Spleen (tissue), 11 donors: ENCODE measurements at regions not wholly inside any gene's neighbourhood (a gene's known extent, or its start where the extent isn't known, plus 50 kb on each side); places are given as distances from the start of the nearest gene placed in this dataset.
A peak's percentile ranks its signal among the peaks of the same experiment; 100 is the strongest.
"Not testable (repeated sequence)": the region's sequence is repeated elsewhere in the genome, so short reads cannot be mapped to it uniquely, and the experiment has no call there.

ENCODE experiments used
- DNase-seq: peaks from one replicate; pipeline ENCODE4 v3.0.0-alpha.2; 2020
- H3K27ac ChIP-seq, 8 donors: fragments of 200-600 bp; sonication (generic) in 7 of 8; 1 replicate in 4 of 8; 2 replicates in 4 of 8; pipeline versions ENCODE4 v1.5.0 to v1.8.0; 2016 to 2021; ENCODE audit warnings: inconsistent platforms in 4 of 8, mild to moderate bottlenecking in 4 of 8, moderate library complexity in 1 of 8
- H3K27me3 ChIP-seq, 7 donors: fragments of 200-600 bp; sonication (generic) in 6 of 7; replicated peaks in 1 of 7; 1 replicate in 4 of 7; 2 replicates in 3 of 7; pipeline versions ENCODE4 v1.5.0 to v1.8.0; 2016 to 2021; ENCODE audit warnings: inconsistent platforms in 3 of 7, mild to moderate bottlenecking in 1 of 7
- H3K36me3 ChIP-seq, 6 donors: fragments of 200-600 bp; sonication (generic) in 5 of 6; 1 replicate in 4 of 6; 2 replicates in 2 of 6; pipeline versions ENCODE4 v1.5.0 to v1.8.0; 2016 to 2021; ENCODE audit warnings: inconsistent platforms in 2 of 6
- H3K4me1 ChIP-seq, 6 donors: fragments of 200-600 bp; sonication (generic) in 5 of 6; 1 replicate in 3 of 6; 2 replicates in 3 of 6; pipeline versions ENCODE4 v1.5.0 to v1.8.0; 2016 to 2021; ENCODE audit warnings: inconsistent platforms in 3 of 6
- H3K4me3 ChIP-seq, 8 donors: fragments of 200-600 bp; sonication (generic) in 7 of 8; 1 replicate in 4 of 8; 2 replicates in 4 of 8; pipeline versions ENCODE4 v1.5.0 to v1.8.0; 2016 to 2021; ENCODE audit warnings: inconsistent platforms in 4 of 8, mild to moderate bottlenecking in 4 of 8, moderate library complexity in 2 of 8
- H3K9me3 ChIP-seq, 8 donors: fragments of 200-600 bp; sonication (generic) in 7 of 8; 1 replicate in 4 of 8; 2 replicates in 4 of 8; pipeline versions ENCODE4 v1.5.0 to v1.8.0; 2016 to 2021; ENCODE audit warnings: inconsistent platforms in 4 of 8
- CTCF ChIP-seq, 11 experiments: fragments of 200-600 bp in 7 of 11; fragments of 450-650 bp in 4 of 11; sonication (generic) in 4 of 11; IDR thresholded peaks in 8 of 11; conservative IDR thresholded peaks in 3 of 11; 1 replicate in 7 of 11; 2 replicates in 4 of 11; pipeline versions ENCODE4 v1.4.0 to v1.8.0; 2016 to 2021; ENCODE audit warnings: antibody characterized with exemption in 11 of 11, inconsistent platforms in 4 of 11, mild to moderate bottlenecking in 1 of 11
- POLR2A ChIP-seq, 3 donors: fragments of 450-650 bp; IDR thresholded peaks; one replicate each; pipeline ENCODE4 v1.5.1; 2017; ENCODE audit warnings: antibody characterized with exemption in 3 of 3, mild to moderate bottlenecking in 1 of 3
- POLR2AphosphoS5 ChIP-seq, 3 donors: sonication (generic); formaldehyde crosslinking; IDR thresholded peaks; one replicate each; pipeline ENCODE4 v1.5.1; 2017; ENCODE audit warnings: antibody characterized with exemption in 3 of 3
- WGBS, 5 donors: extraction: QIAGEN DNeasy Blood & Tissue Kit in 3 of 5; methylation state at CpG; one replicate each; pipeline versions ENCODE4 v1.1.5 to v1.1.7; 2013 to 2018; 5-methylcytosine and 5-hydroxymethylcytosine counted together
- intact Hi-C: fragments of 100-400 bp; cut with DNase I; formaldehyde crosslinking; loops from one replicate; pipeline ENCODE4 v1.15.0; 2023; ENCODE audit warnings: low total_unique reads
- donor health status: healthy with polysubstance abuse.
- donor health status: DM: no; HTN: no; CAD: no; lungs with moderate emphysema.
- donor health status: DM: no; HTN: no; CAD: no.
- donor health status: Bipolar disorder and iron deficiency.
- donor health status: healthy.
- donor health status: DM: no; HTN: no; CAD: no.
- donor health status: DM: yes; HTN: yes; CAD: no.

- Histone ChIP-seq H3K36me3 (no peaks in the 10 kb centered on the region), H3K27me3 (no peaks in the 10 kb centered on the region), H3K9me3 (peaks cover 0 to 19% (median 5%) of the 10 kb centered on the region in 8 donors), H3K4me1 (no peaks in the 10 kb centered on the region), H3K4me3 (no peak overlapping the region), H3K27ac (no peak overlapping the region)
- DNase-seq = no peak
- no peak for TF ChIP-seq CTCF (IDR thresholded peaks at IDR 0.05 in 8 of 11, conservative IDR thresholded peaks at IDR 0.05 in 3 of 11)
- no peak for TF ChIP-seq POLR2AphosphoS5 (IDR thresholded peaks at IDR 0.05)
- TF ChIP-seq POLR2A (IDR thresholded peaks at IDR 0.05) = no peak
- WGBS, 5 donors = 22 to 33% (median 30%) methylated on average over 1 of the region's 1 CpG
- intact Hi-C loops = no loop called here
Observed at GRCh38 chr5:120934031-120934430, 469.9 kb downstream of the PRR16 start.

- TF ChIP-seq POLR2A (IDR thresholded peaks at IDR 0.05) (no peak), CTCF (IDR thresholded peaks at IDR 0.05 in 8 of 11, conservative IDR thresholded peaks at IDR 0.05 in 3 of 11) (no peak), POLR2AphosphoS5 (IDR thresholded peaks at IDR 0.05) (no peak)
- Histone ChIP-seq H3K4me1 (no peaks in the 10 kb centered on the region), H3K36me3 (no peaks in the 10 kb centered on the region), H3K9me3 (peaks cover 0 to 19% (median 5%) of the 10 kb centered on the region in 8 donors), H3K27ac (no peak overlapping the region), H3K27me3 (no peaks in the 10 kb centered on the region), H3K4me3 (no peak overlapping the region)
- intact Hi-C loops = no loop called here
- 85 to 91% (median 88%) methylated on average over 17 to 31 of the region's 31 CpGs for WGBS, 5 donors
- peak; percentile 68 for DNase-seq
Observed at GRCh38 chr5:120936652-120937051, 472.6 kb downstream of the PRR16 start.

GRCh38 chr5:120938604-120939003 is 474.5 kb downstream of the PRR16 start:
- no peak overlapping the region for H3K4me3 ChIP-seq
- no peaks in the 10 kb centered on the region for H3K4me1 ChIP-seq
- no peak overlapping the region for H3K27ac ChIP-seq
- peaks cover 0 to 19% (median 5%) of the 10 kb centered on the region in 8 donors for H3K9me3 ChIP-seq
- intact Hi-C loops = no loop called here
- DNase-seq = no peak
- no peak for TF ChIP-seq POLR2A (IDR thresholded peaks at IDR 0.05)
- no peaks in the 10 kb centered on the region for H3K36me3 ChIP-seq
- H3K27me3 ChIP-seq = no peaks in the 10 kb centered on the region
- WGBS, 5 donors = 42 to 66% (median 55%) methylated on average over 1 of the region's 1 CpG

GRCh38 chr5:120942596-120943350 is 478.7 kb downstream of the PRR16 start:
- Histone ChIP-seq H3K4me1 (no peaks in the 10 kb centered on the region), H3K36me3 (no peaks in the 10 kb centered on the region), H3K27me3 (no peaks in the 10 kb centered on the region), H3K9me3 (peaks cover 0 to 4% (median 0%) of the 10 kb centered on the region in 8 donors), H3K27ac (no peak overlapping the region), H3K4me3 (no peak overlapping the region)
- DNase-seq = no peak
- no peak for TF ChIP-seq CTCF (IDR thresholded peaks at IDR 0.05 in 8 of 11, conservative IDR thresholded peaks at IDR 0.05 in 3 of 11)
- TF ChIP-seq POLR2AphosphoS5 (IDR thresholded peaks at IDR 0.05) = no peak
- TF ChIP-seq POLR2A (IDR thresholded peaks at IDR 0.05) = no peak
- intact Hi-C loops = no loop called here
- 73 to 85% (median 81%) methylated on average over 8 of the region's 8 CpGs for WGBS, 5 donors

- DNase-seq, H3K4me3 ChIP-seq, H3K27me3 ChIP-seq, intact Hi-C loops, H3K4me1 ChIP-seq, H3K36me3 ChIP-seq, H3K27ac ChIP-seq: not testable (repeated sequence)
- 68 to 78% (median 74%) methylated on average over 4 of the region's 4 CpGs for WGBS, 5 donors
- H3K9me3 ChIP-seq = peaks cover 0 to 57% (median 38%) of the 10 kb centered on the region in 8 donors
Observed at GRCh38 chr5:120949596-120949995, 485.5 kb downstream of the PRR16 start.

- H3K27me3 ChIP-seq, H3K27ac ChIP-seq, DNase-seq, intact Hi-C loops, H3K4me3 ChIP-seq, H3K4me1 ChIP-seq, H3K36me3 ChIP-seq: not testable (repeated sequence)
- peaks cover 0 to 61% (median 38%) of the 10 kb centered on the region in 8 donors for H3K9me3 ChIP-seq
- 44 to 87% (median 54%) methylated on average over 2 of the region's 2 CpGs for WGBS, 5 donors
Observed at GRCh38 chr5:120953445-120953844, 489.3 kb downstream of the PRR16 start.
